Endothelial cell of umbilical vein (primary cell): ENCODE measurements at regions not wholly inside any gene's neighbourhood (a gene's known extent, or its start where the extent isn't known, plus 50 kb on each side); places are given as distances from the start of the nearest gene placed in this dataset.

Experiments used
- CTCF ChIP-seq, 2 donors: IDR thresholded peaks; 1 replicate in 1 of 2; 2 replicates in 1 of 2; pipeline ENCODE4 v1.5.1; 2011; ENCODE audit warnings: low read length in 2 of 2, mild to moderate bottlenecking in 2 of 2, moderate library complexity in 2 of 2, control low read depth in 1 of 2, inconsistent platforms in 1 of 2, low read depth in 1 of 2; ENCODE audit not compliant: insufficient read depth in 1 of 2; ENCODE audit errors: extremely low read depth in 1 of 2
- POLR2AphosphoS5 ChIP-seq: IDR thresholded peaks from 2 replicates; pipeline ENCODE4 v1.6.1; 2012; ENCODE audit warnings: low read depth, mild to moderate bottlenecking, control low read depth, low read length, moderate library complexity; ENCODE audit not compliant: insufficient read depth

- TF ChIP-seq CTCF (IDR thresholded peaks at IDR 0.05; ENCODE audit: extremely low read depth in 1 of 2, insufficient read depth in 1 of 2, low read depth in 1 of 2, low read length in 2 of 2) (no peak), POLR2AphosphoS5 (no peak)
Measured at GRCh38 chr11:8790968-8791367, 108.4 kb downstream of the RPL27A start.
